Peyer's patch (tissue), 4 donors: ENCODE measurements at regions not wholly inside any gene's neighbourhood (a gene's known extent, or its start where the extent isn't known, plus 50 kb on each side); places are given as distances from the start of the nearest gene placed in this dataset.

ENCODE experiments used
- CTCF ChIP-seq, 6 experiments: fragments of 450-650 bp in 4 of 6; fragments of 200-600 bp in 2 of 6; sonication (generic) in 1 of 6; IDR thresholded peaks; one replicate each; pipeline ENCODE4 v1.5.1; 2017 to 2019; ENCODE audit warnings: antibody characterized with exemption in 6 of 6, mild to moderate bottlenecking in 3 of 6, moderate library complexity in 1 of 6
- POLR2A ChIP-seq, 2 donors: fragments of 450-650 bp; IDR thresholded peaks; one replicate each; pipeline ENCODE4 v1.5.1; 2017; ENCODE audit warnings: antibody characterized with exemption in 2 of 2, mild to moderate bottlenecking in 2 of 2, moderate library complexity in 2 of 2

- no peak for TF ChIP-seq CTCF (IDR thresholded peaks at IDR 0.05)
- TF ChIP-seq POLR2A (IDR thresholded peaks at IDR 0.05) = no peak
These were observed 377.3 kb upstream of the ZMIZ1 start for GRCh38 chr10:78691301-78692030.
